B cell (primary cell): ENCODE measurements at regions not wholly inside any gene's neighbourhood (a gene's known extent, or its start where the extent isn't known, plus 50 kb on each side); places are given as distances from the start of the nearest gene placed in this dataset.

Experiments
- ATAC-seq: fragments of 200-7000 bp; cut with Tn5 transposase; one replicate; pipeline ENCODE4 v1.10.0; 2021; ENCODE audit warnings: low read depth, mild to moderate bottlenecking, moderate number of reproducible peaks, moderate library complexity
- CTCF ChIA-PET: fragments of 350-600 bp; sonication (Branson Sonifier 250); formaldehyde crosslinking; loops from one replicate; lab custom pipeline; 2021; ENCODE audit warnings: antibody characterized with exemption, inconsistent platforms; lab: Charles Lee
- POLR2A ChIA-PET: fragments of 350-600 bp; sonication (Branson Sonifier 250); formaldehyde crosslinking; loops from one replicate; lab custom pipeline; 2021; ENCODE audit warnings: antibody characterized with exemption; lab: Charles Lee
- DNase-seq: peaks from one replicate; pipeline ENCODE4 v3.0.0; 2013
- H2AFZ ChIP-seq: 2 replicates; pipeline ENCODE4 v1.6.1; 2012; ENCODE audit warnings: mild to moderate bottlenecking, low read depth, low read length; ENCODE audit not compliant: insufficient read depth, poor library complexity, severe bottlenecking
- H3K27ac ChIP-seq, 2 donors: 1 replicate in 1 of 2; 2 replicates in 1 of 2; pipeline ENCODE4 v1.5.1; 2012 to 2013; ENCODE audit warnings: low read length in 2 of 2, mild to moderate bottlenecking in 2 of 2, moderate library complexity in 1 of 2
- H3K27me3 ChIP-seq, 4 experiments: fragments of 200-600 bp in 1 of 4; sonication (generic) in 1 of 4; replicated peaks in 1 of 4; 1 replicate in 2 of 4; 2 replicates in 2 of 4; pipeline versions ENCODE4 v1.6.1 to v1.7.0; 2013 to 2016; ENCODE audit warnings: low read length in 3 of 4, mild to moderate bottlenecking in 2 of 4, mixed read lengths in 1 of 4, moderate library complexity in 1 of 4; ENCODE audit not compliant: insufficient read depth in 4 of 4, control insufficient read depth in 3 of 4; ENCODE audit errors: control extremely low read depth in 1 of 4
- H3K36me3 ChIP-seq, 2 experiments: replicated peaks in 1 of 2; 1 replicate in 1 of 2; 2 replicates in 1 of 2; pipeline versions ENCODE4 v1.6.1 to v1.7.1; 2013; ENCODE audit warnings: low read length in 1 of 2; ENCODE audit not compliant: insufficient read depth in 2 of 2, control insufficient read depth in 1 of 2; ENCODE audit errors: control extremely low read depth in 1 of 2, extremely low read depth in 1 of 2
- H3K4me1 ChIP-seq, 2 donors: fragments of 200-600 bp in 1 of 2; sonication (generic) in 1 of 2; 1 replicate in 1 of 2; 2 replicates in 1 of 2; pipeline versions ENCODE4 v1.5.1 to v1.6.1; 2013 to 2017; ENCODE audit warnings: low read length in 2 of 2; ENCODE audit not compliant: control insufficient read depth in 2 of 2, insufficient read depth in 2 of 2
- H3K4me2 ChIP-seq: replicated peaks from 2 replicates; pipeline ENCODE3; 2012; ENCODE audit warnings: mild to moderate bottlenecking, low read depth, low read length; ENCODE audit not compliant: poor library complexity, severe bottlenecking
- H3K4me3 ChIP-seq, 5 experiments: fragments of 200-600 bp in 1 of 5; sonication (generic) in 1 of 5; 1 replicate in 3 of 5; 2 replicates in 2 of 5; pipeline versions ENCODE4 v1.5.1 to v1.7.0; 2011 to 2016; ENCODE audit warnings: low read length in 4 of 5, mild to moderate bottlenecking in 4 of 5, low read depth in 2 of 5, control low read depth in 1 of 5, moderate library complexity in 1 of 5; ENCODE audit not compliant: insufficient read depth in 1 of 5; ENCODE audit errors: control extremely low read depth in 1 of 5, extremely low read depth in 1 of 5
- H3K79me2 ChIP-seq: fragments of 200-600 bp; sonication (generic); one replicate; pipeline ENCODE4 v1.6.0; 2016; ENCODE audit warnings: low read length; ENCODE audit not compliant: control insufficient read depth, insufficient read depth
- H3K9ac ChIP-seq: fragments of 200-600 bp; sonication (generic); 2 replicates; pipeline ENCODE4 v1.6.1; 2017; ENCODE audit warnings: mild to moderate bottlenecking, low read length, moderate library complexity
- H3K9me3 ChIP-seq, 3 donors: one replicate each; pipeline versions ENCODE4 v1.6.1 to v1.7.1; 2013; ENCODE audit warnings: low read length in 2 of 3; ENCODE audit not compliant: control insufficient read depth in 2 of 3, insufficient read depth in 1 of 3; ENCODE audit errors: control extremely low read depth in 1 of 3
- H4K20me1 ChIP-seq: 2 replicates; pipeline ENCODE4 v1.6.0; 2012; ENCODE audit warnings: mild to moderate bottlenecking, low read length; ENCODE audit not compliant: insufficient read depth, control insufficient read depth, poor library complexity, severe bottlenecking
- H3K27ac Mint-ChIP-seq: one replicate; pipeline ENCODE4 v1.8.0; 2021; ENCODE audit warnings: mixed read lengths
- H3K27me3 Mint-ChIP-seq: one replicate; pipeline ENCODE4 v1.8.0; 2021; ENCODE audit warnings: mixed read lengths
- H3K4me1 Mint-ChIP-seq: one replicate; pipeline ENCODE4 v1.8.0; 2021; ENCODE audit warnings: mixed read lengths
- H3K4me3 Mint-ChIP-seq: one replicate; pipeline ENCODE4 v1.8.0; 2021; ENCODE audit warnings: mixed read lengths
- H3K9me3 Mint-ChIP-seq: one replicate; pipeline ENCODE4 v1.8.0; 2022; ENCODE audit warnings: mixed read lengths; ENCODE audit not compliant: insufficient read depth
- CTCF ChIP-seq: fragments of 200-600 bp; IDR thresholded peaks from one replicate; pipeline ENCODE4 v1.8.0; 2022; ENCODE audit warnings: antibody characterized with exemption, mild to moderate bottlenecking
- EZH2 ChIP-seq: IDR thresholded peaks from 2 replicates; pipeline ENCODE4 v1.6.1; 2012; ENCODE audit warnings: borderline replicate concordance, low read depth, mild to moderate bottlenecking, moderate library complexity, low read length; ENCODE audit not compliant: insufficient read depth, poor library complexity, severe bottlenecking
- WGBS: methylation state at CpG from one replicate; pipeline ENCODE4 v1.1.5; 2013; ENCODE audit warnings: missing lambda C conversion rate; ENCODE audit not compliant: insufficient coverage; 5-methylcytosine and 5-hydroxymethylcytosine counted together
- intact Hi-C: fragments of 100-400 bp; cut with micrococcal nuclease; formaldehyde crosslinking; loops from one replicate; pipeline ENCODE4 v1.10.0; 2022

GRCh38 chr1:59142311-59143132, 154.4 kb upstream of the FGGY start:
- Histone ChIP-seq H3K4me2 (no peak overlapping the region), H3K4me3 (no peak overlapping the region), H3K27ac (no peak overlapping the region), H3K36me3 (no peaks in the 10 kb centered on the region), H3K9ac (no peak overlapping the region), H4K20me1 (no peaks in the 10 kb centered on the region), H3K79me2 (no peaks in the 10 kb centered on the region), H3K9me3 (no peaks in the 10 kb centered on the region), H2AFZ (no peak overlapping the region), H3K27me3 (no peaks in the 10 kb centered on the region), H3K4me1 (peaks cover 26 to 32% of the 10 kb centered on the region in 2 donors)
- WGBS = 85% methylated on average over 7 of the region's 9 CpGs
- H3K27me3 Mint-ChIP-seq = no peaks in the 10 kb centered on the region
- no peak for ATAC-seq
- ChIA-PET CTCF (interaction anchor here (1.1 kb wide), 1 partner anchor 150 kb away, joined by 3 read pairs; no protein-coding TSS in a partner anchor), POLR2A (no interaction called here)
- H3K27ac Mint-ChIP-seq = no peak overlapping the region
- intact Hi-C loops = no loop called here
- no peak for DNase-seq
- TF ChIP-seq EZH2 (no peak), CTCF (no peak)
- H3K4me3 Mint-ChIP-seq = no peak overlapping the region
- H3K4me1 Mint-ChIP-seq = peaks cover 32% of the 10 kb centered on the region
- no peaks in the 10 kb centered on the region for H3K9me3 Mint-ChIP-seq

- Histone ChIP-seq H4K20me1 (no peaks in the 10 kb centered on the region), H2AFZ (no peak overlapping the region), H3K79me2 (no peaks in the 10 kb centered on the region), H3K27me3 (no peaks in the 10 kb centered on the region), H3K9me3 (no peaks in the 10 kb centered on the region), H3K9ac (no peak overlapping the region), H3K4me2 (no peak overlapping the region), H3K4me1 (peaks cover 20 to 26% of the 10 kb centered on the region in 2 donors), H3K27ac (no peak overlapping the region), H3K4me3 (no peak overlapping the region), H3K36me3 (no peaks in the 10 kb centered on the region)
- H3K9me3 Mint-ChIP-seq = no peaks in the 10 kb centered on the region
- TF ChIP-seq CTCF (no peak), EZH2 (no peak)
- no peak overlapping the region for H3K27ac Mint-ChIP-seq
- H3K4me3 Mint-ChIP-seq = no peak overlapping the region
- ChIA-PET POLR2A (no interaction called here), CTCF (no interaction called here)
- intact Hi-C loops = no loop called here
- H3K4me1 Mint-ChIP-seq = peaks cover 26% of the 10 kb centered on the region
- no peak for DNase-seq
- 80% methylated on average over 1 of the region's 2 CpGs for WGBS
- no peak for ATAC-seq
- no peaks in the 10 kb centered on the region for H3K27me3 Mint-ChIP-seq
Observed at GRCh38 chr1:59143133-59143487, 153.8 kb upstream of the FGGY start.
